ENCODE measurements at regions not wholly inside any gene's neighbourhood (a gene's known extent, or its start where the extent isn't known, plus 50 kb on each side); places are given as distances from the start of the nearest gene placed in this dataset.

- ATAC-seq (no peak), DNase-seq (no peak)
- intact Hi-C loops (cut with DNase I) = no loop called here
Observed at GRCh38 chr10:7507887-7508726, 97.3 kb upstream of the SFMBT2 start.

GRCh38 chr10:7506571-7506970 is 95.7 kb upstream of the SFMBT2 start:
- ATAC-seq = no peak
- DNase-seq = no peak
- intact Hi-C loops (cut with DNase I) = no loop called here

DNA sequence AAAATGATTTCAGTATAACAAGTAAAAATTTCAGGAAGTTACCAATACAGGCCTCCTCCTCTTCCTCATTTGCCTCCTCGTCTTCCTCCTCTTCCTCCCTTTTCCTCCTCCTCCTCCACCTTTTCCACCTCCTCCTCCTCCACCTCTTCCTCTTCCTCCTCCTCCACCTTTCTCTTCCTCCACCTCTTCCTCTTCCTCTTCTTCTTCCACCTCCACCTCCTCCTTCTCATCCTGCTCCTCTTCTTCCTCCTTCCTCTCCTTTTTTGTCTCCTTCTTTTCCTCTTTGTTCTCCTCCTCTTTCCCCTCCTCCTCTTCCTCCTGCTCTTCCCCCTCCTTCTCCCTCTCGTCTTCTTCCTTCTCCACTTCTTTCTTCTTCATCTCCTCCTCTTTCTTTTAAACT is 94.4 kb upstream of the SFMBT2 start:
- intact Hi-C loops (cut with DNase I) = no loop called here
- no peak for DNase-seq
- no peak for ATAC-seq

DNA sequence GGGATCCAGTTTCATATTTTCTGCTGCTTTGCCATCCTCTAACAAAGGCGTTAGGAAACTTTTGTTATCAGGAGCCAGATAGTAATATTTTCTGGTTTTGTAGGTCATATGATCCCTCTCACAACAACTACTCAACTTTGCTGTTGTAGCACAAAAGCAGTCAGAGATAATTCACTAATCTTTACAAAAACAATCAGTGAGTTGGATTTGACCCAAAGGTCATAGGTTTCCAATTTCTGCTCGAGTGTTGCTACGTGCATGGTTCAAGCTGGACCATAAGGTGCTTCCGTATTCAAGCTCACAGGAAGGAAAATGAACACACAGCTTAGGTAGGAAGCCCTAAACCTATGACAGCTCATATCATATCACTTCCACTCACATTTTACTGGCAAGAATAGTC is 92.4 kb upstream of the SFMBT2 start:
- ATAC-seq (no peak), DNase-seq (no peak)
- intact Hi-C loops (cut with DNase I) = no loop called here

DNA sequence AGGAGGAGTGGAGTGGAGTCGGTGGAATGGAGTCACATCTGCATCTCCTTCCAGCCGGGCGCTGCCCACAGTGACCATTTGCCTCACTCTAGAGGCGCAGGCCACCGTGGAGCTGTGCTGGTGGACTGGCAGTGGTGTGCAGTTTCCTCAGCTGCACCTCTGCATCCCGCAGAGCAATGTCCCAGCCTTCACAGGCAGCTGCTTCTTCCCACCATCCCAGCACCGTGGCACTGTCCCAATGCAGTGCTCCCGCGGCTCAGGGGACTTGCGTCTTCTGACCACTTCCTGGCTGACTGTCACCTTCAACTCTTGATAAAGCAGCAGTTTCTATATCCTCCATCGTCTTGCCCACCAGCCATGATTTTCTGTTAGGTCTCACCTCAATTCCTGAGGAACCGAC is 90.3 kb upstream of the SFMBT2 start:
- intact Hi-C loops (cut with DNase I) = no loop called here
- DNase-seq = no peak
- ATAC-seq = no peak

DNA sequence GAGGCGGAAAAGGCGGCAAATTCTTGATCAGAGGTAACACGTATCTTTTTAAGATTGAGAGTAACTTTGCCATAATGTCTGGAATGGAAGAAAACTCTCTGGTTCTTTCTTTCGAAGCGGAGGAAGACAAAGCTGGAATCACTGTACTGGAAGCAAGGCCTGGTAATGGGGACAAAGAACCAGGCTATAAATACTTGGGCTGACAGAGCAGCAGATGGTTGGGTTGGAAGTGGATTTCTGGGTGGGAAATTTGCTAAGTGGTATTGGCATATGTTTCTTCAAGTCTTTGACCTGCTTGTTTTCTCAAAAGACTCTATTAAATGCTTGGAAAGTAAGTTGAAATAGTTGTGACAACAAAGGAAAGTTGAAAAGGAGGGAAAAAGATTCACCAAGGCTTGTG is 87.3 kb upstream of the SFMBT2 start:
- no peak for ATAC-seq
- intact Hi-C loops (cut with DNase I) = no loop called here
- no peak for DNase-seq

GRCh38 chr10:7493996-7494395 is 83.2 kb upstream of the SFMBT2 start:
- DNase-seq (no peak), ATAC-seq (no peak)
- intact Hi-C loops (cut with DNase I) = no loop called here

DNA sequence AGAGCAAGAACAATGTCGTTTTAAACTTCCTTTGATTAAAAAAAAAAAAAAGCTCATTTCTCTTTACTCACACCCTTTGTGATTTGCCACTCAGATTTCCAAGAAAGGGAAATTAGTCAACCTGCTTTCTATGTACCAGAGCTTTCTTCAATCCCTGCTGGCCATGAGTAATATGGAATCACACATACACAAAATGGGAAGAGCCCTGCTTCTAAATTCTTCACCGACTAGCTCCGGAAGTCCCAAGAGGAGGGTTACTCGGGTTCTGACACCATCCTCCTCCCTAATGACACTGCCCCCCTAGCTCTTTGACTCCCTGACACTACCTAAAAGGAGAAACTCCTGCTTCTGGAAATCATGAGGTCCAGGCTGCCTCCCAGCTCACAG is 81.8 kb upstream of the SFMBT2 start:
- intact Hi-C loops (cut with DNase I) = no loop called here
- DNase-seq = no peak
- ATAC-seq = no peak

DNA sequence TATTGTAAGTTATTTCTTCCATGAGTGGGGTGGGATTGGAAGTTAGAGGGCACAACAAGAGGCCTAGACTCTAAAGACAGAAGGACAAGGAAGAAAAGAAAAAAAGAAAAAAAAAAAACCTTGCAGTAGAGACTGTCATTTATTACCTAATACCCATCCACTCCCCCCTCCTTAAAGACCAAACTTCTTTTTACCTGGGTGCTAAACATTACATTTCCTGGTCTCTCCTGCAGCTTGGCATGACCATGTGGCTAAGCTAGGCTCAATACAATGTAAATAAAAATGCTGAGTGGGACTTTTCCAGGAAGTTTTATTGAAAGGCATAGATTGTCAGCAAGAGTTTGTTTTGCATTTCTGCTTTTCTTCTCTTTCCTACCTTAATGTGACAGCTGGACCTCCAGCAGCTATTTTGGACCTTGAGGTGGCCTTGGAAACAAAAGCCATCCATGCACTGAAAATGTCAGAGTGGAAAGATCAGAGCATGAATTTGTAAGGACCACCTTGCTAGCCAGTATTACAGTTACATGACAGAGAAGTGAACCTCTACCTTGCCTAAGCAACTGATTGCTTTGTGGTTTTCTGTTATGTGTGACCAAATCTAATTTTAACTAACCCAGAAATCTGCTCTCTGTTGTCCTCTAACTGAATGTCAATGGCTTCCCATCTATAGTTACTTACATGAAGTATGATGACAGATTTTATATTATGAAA is 81.3 kb upstream of the SFMBT2 start:
- ATAC-seq (no peak), DNase-seq (no peak)
- intact Hi-C loops (cut with DNase I) = no loop called here

DNA sequence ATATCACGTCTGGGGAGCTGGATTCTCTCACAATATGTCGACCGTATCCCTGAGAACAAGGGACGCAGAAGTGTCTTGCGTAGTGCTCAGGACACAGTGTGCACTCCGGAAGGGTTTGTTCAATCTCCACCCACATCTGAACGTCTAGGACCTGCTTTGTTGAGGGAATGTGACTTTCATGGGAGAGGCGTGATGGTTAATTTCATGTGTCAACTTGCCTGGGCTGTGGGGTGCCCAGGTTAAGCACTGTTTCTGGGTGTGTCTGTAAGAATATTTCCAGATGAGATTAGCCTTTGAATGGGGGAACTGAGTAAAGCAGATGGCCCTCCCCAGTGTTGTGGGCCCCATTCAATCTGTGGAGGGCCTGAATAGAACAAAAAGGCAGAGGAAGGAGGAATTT is 80.4 kb upstream of the SFMBT2 start:
- DNase-seq = no peak
- ATAC-seq = no peak
- intact Hi-C loops (cut with DNase I) = no loop called here

- intact Hi-C loops (cut with DNase I) = no loop called here
- ATAC-seq (peak in 1 of 2 donors; percentile 39), DNase-seq (no peak)
Observed at GRCh38 chr10:7488418-7488829, 77.6 kb upstream of the SFMBT2 start.

- DNase-seq = no peak
- intact Hi-C loops (cut with DNase I) = no loop called here
- ATAC-seq = no peak
Observed at GRCh38 chr10:7487528-7487927, 76.7 kb upstream of the SFMBT2 start.

DNA sequence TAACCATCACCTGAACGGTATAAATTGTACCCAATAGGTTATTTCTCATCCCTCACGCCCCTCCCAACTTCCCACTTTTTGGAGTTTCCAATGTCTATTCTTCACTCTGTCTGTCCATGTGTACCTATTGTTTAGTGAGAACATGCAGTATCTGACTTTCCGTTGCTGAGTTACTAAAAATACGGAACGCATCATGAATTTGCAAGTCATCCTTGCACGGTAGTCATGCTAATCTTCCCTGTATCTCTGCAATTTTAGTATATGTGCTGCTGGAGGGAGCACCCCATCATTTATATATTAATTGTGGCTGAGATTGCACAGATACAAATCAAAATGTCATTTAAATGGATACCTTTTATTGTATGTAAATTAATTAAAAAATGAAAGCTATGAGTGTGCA is 75.7 kb upstream of the SFMBT2 start:
- intact Hi-C loops (cut with DNase I) = no loop called here
- DNase-seq (no peak), ATAC-seq (no peak)

DNA sequence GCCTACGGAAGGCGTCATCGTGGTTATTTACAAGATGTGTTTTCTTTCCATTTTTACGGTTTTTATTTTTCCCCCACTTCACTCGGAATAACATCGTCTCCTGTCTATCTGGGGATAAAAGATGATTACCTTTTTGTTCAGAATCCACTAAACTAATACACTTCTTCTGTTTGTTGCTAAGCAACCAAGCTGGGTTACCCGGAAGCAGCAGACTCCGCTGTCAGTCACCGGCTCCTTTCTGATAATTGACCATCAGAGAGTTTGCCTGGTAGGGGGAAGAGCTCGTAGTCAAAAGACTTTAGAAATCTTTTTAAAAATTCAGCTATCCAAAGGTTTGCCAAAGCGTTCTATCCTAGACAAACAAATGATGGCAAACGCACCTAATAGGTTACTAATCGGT is 75.0 kb upstream of the SFMBT2 start:
- ATAC-seq = no peak
- intact Hi-C loops (cut with DNase I) = no loop called here
- DNase-seq = no peak

DNA sequence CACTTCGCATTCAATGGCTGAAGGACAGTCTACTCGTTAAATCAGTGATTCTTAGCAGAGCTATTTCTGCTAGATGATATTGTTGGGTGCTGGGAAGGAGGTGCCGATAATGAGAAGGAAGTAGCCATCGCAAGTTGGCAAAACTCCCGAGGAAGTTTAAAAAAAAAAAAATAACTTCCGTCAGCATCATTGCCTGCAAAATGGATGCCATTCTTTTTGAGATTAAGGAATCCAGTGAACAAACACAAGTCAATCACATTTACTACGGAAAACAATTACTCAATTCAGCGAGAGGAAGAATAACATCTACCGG is 74.4 kb upstream of the SFMBT2 start:
- no peak for ATAC-seq
- intact Hi-C loops (cut with DNase I) = no loop called here
- DNase-seq = no peak

- intact Hi-C loops (cut with DNase I) = no loop called here
- DNase-seq (no peak), ATAC-seq (peak; percentile 44 to 67)
Observed at GRCh38 chr10:7484456-7485243, 73.8 kb upstream of the SFMBT2 start.

DNA sequence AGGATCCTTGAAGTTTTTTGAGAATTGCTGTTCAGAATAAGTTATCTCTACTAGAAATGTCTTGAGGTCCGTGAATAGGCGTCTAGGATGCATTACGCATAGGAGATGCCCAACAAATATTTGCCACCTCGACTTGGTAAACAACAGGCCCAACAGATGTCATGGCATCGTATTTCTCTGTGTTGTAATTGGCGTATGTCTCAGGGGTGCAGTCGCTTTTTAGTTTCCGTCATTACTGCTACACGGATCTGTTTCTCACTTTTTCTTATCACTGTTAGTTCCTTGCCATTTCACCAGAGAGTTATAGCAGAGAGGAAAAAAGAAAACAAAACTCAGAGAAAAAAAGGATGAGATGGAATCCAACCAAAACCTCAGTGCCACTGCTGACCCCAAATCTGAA is 73.0 kb upstream of the SFMBT2 start:
- intact Hi-C loops (cut with DNase I) = no loop called here
- ATAC-seq (no peak), DNase-seq (no peak)

DNA sequence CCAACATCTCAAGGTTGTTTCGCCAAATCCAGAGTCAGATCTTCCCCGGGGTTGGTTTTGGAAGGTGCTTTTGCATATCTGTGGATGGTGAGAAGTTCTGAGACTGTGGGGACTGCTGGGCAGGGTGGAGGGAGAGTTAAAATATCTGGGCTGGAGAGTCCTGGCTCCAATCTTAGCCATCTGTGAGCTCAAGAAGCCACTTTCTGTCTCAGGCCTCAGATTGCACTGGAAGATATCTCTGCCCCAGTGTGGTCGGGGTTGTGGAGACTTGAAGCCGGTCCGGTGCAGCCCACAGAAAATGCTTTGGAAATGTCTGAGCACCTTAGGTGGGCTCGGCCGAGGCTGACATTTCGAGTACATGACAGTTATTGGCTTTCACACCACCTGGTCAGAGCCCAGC is 72.2 kb upstream of the SFMBT2 start:
- ATAC-seq (no peak), DNase-seq (no peak)
- intact Hi-C loops (cut with DNase I) = no loop called here

DNA sequence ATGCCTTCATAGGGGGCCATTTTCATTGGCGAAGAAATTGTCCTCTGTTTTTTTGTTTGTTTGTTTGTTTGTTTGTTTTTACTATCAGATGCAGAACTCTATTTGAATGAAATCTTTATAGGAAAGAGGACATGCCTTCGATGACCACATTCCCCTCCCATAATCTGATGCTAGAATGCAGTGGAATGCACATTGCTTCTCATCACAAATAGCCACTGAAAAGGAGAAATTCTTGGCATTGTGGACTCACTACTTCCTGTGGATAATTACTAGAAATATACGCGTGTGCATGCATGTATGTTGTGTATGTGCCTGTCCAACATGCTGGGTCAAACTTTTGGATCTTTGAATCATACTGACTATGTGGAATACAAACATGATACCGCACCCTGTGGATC is 70.5 kb upstream of the SFMBT2 start:
- intact Hi-C loops (cut with DNase I) = no loop called here
- no peak for ATAC-seq
- no peak for DNase-seq

GRCh38 chr10:7480742-7481367 is 70.0 kb upstream of the SFMBT2 start:
- intact Hi-C loops (cut with DNase I) = no loop called here
- peak in 1 of 2 donors; percentile 50 for ATAC-seq

More at GRCh38 chr10:7480742-7481367, 70.0 kb upstream of the SFMBT2 start:
- DNase-seq = no peak

All from left cardiac atrium (tissue), 4 donors.